Transverse colon (tissue), 4 donors: ENCODE measurements at regions not wholly inside any gene's neighbourhood (a gene's known extent, or its start where the extent isn't known, plus 50 kb on each side); places are given as distances from the start of the nearest gene placed in this dataset.

Source experiments
- CTCF ChIP-seq, 5 experiments: fragments of 200-600 bp in 3 of 5; fragments of 450-650 bp in 2 of 5; sonication (generic) in 3 of 5; IDR thresholded peaks; 1 replicate in 2 of 5; 2 replicates in 3 of 5; pipeline ENCODE4 v1.5.1; 2016 to 2017; ENCODE audit warnings: antibody characterized with exemption in 5 of 5, inconsistent platforms in 3 of 5, mild to moderate bottlenecking in 2 of 5, moderate library complexity in 1 of 5
- POLR2A ChIP-seq: fragments of 450-650 bp; IDR thresholded peaks from one replicate; pipeline ENCODE4 v1.6.1; 2016; ENCODE audit warnings: antibody characterized with exemption, mild to moderate bottlenecking, moderate library complexity
- POLR2AphosphoS5 ChIP-seq, 3 donors: sonication (generic); formaldehyde crosslinking; IDR thresholded peaks; one replicate each; pipeline ENCODE4 v1.6.1; 2016; ENCODE audit warnings: antibody characterized with exemption in 3 of 3

- no peak for TF ChIP-seq CTCF (IDR thresholded peaks at IDR 0.05)
- no peak for TF ChIP-seq POLR2AphosphoS5 (IDR thresholded peaks at IDR 0.05)
- no peak for TF ChIP-seq POLR2A
These were observed 92.1 kb upstream of the TTC34 start for GRCh38 chr1:2893473-2894120.
